Thyroid gland (tissue), 4 donors: ENCODE measurements at regions not wholly inside any gene's neighbourhood (a gene's known extent, or its start where the extent isn't known, plus 50 kb on each side); places are given as distances from the start of the nearest gene placed in this dataset.

ENCODE experiments used
- POLR2A ChIP-seq, 2 donors: fragments of 450-650 bp; IDR thresholded peaks; one replicate each; pipeline ENCODE4 v1.6.1; 2017; ENCODE audit warnings: antibody characterized with exemption in 2 of 2, mild to moderate bottlenecking in 2 of 2, moderate library complexity in 1 of 2
- TF ChIP-seq, protein P1 (sequence below), 6 experiments: fragments of 200-600 bp in 3 of 6; fragments of 450-650 bp in 3 of 6; sonication (generic) in 3 of 6; IDR thresholded peaks; one replicate each; pipeline ENCODE4 v1.5.1; 2016 to 2019; ENCODE audit warnings: antibody characterized with exemption in 6 of 6, mild to moderate bottlenecking in 2 of 6, inconsistent platforms in 1 of 6, moderate library complexity in 1 of 6

DNA sequence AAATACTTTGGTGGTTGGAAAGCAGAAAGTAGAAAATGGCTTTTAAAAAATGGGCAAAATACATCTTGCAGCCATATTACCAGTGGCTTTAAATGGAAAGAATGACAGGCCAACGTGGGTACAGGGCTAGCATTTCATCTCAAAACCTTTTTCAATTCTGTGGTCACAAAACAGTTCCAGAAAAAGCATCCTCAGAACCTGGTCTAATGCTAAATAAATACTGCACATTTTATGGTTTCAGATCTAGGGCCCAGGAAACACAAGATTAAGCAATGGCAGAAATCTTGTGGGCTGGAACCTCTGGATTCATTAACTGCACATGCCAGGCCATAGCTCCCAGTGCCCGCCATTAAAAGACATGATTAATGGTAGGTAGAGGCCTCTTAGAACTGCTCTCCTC lies 470.2 kb upstream of the RASGRP1 start:
- TF ChIP-seq, protein P1, sequence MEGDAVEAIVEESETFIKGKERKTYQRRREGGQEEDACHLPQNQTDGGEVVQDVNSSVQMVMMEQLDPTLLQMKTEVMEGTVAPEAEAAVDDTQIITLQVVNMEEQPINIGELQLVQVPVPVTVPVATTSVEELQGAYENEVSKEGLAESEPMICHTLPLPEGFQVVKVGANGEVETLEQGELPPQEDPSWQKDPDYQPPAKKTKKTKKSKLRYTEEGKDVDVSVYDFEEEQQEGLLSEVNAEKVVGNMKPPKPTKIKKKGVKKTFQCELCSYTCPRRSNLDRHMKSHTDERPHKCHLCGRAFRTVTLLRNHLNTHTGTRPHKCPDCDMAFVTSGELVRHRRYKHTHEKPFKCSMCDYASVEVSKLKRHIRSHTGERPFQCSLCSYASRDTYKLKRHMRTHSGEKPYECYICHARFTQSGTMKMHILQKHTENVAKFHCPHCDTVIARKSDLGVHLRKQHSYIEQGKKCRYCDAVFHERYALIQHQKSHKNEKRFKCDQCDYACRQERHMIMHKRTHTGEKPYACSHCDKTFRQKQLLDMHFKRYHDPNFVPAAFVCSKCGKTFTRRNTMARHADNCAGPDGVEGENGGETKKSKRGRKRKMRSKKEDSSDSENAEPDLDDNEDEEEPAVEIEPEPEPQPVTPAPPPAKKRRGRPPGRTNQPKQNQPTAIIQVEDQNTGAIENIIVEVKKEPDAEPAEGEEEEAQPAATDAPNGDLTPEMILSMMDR (IDR thresholded peaks at IDR 0.05) = no peak
- TF ChIP-seq POLR2A (IDR thresholded peaks at IDR 0.05) = no peak
